ENCODE measurements at regions not wholly inside any gene's neighbourhood (a gene's known extent, or its start where the extent isn't known, plus 50 kb on each side); places are given as distances from the start of the nearest gene placed in this dataset.

GRCh38 chrX:131795442-131796229, 227.5 kb upstream of the STK26 start:
- TF ChIP-seq, protein P1, sequence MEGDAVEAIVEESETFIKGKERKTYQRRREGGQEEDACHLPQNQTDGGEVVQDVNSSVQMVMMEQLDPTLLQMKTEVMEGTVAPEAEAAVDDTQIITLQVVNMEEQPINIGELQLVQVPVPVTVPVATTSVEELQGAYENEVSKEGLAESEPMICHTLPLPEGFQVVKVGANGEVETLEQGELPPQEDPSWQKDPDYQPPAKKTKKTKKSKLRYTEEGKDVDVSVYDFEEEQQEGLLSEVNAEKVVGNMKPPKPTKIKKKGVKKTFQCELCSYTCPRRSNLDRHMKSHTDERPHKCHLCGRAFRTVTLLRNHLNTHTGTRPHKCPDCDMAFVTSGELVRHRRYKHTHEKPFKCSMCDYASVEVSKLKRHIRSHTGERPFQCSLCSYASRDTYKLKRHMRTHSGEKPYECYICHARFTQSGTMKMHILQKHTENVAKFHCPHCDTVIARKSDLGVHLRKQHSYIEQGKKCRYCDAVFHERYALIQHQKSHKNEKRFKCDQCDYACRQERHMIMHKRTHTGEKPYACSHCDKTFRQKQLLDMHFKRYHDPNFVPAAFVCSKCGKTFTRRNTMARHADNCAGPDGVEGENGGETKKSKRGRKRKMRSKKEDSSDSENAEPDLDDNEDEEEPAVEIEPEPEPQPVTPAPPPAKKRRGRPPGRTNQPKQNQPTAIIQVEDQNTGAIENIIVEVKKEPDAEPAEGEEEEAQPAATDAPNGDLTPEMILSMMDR (IDR thresholded peaks at IDR 0.05; ENCODE audit: low read depth, low read length, missing input control) = no peak
- TF ChIP-seq JUND (IDR thresholded peaks at IDR 0.05) (no peak), TAF1 (conservative IDR thresholded peaks at IDR 0.05) (no peak), RAD21 (IDR thresholded peaks at IDR 0.05) (no peak)

Measured in liver (tissue), 3 donors.